ENCODE measurements at regions not wholly inside any gene's neighbourhood (a gene's known extent, or its start where the extent isn't known, plus 50 kb on each side); places are given as distances from the start of the nearest gene placed in this dataset.
"Not testable (repeated sequence)": the region's sequence is repeated elsewhere in the genome, so short reads cannot be mapped to it uniquely, and the experiment has no call there.

DNA sequence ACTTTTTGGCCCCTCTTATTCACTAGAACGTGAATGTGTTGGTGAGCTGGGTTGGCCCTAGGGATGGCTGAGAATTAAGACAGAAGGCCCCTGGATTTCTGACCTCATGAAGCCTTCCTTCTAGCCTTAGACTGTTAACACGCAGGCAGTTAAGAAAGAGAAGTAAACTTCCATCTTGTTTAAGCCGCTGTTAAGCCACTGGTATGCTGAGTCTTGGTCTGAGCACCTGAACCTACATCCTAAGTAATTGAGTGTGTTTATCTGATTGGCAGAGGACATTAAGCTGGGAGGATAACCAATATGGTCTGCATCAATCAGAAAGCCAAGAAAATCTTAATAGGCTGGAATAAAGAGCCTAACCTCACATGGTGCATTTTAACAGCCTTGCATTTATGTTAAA lies 535.0 kb upstream of the ARID1B start:
- in situ Hi-C loops (cut with MboI; ENCODE audit: low sequenced_read_pairs) = no loop called here

DNA sequence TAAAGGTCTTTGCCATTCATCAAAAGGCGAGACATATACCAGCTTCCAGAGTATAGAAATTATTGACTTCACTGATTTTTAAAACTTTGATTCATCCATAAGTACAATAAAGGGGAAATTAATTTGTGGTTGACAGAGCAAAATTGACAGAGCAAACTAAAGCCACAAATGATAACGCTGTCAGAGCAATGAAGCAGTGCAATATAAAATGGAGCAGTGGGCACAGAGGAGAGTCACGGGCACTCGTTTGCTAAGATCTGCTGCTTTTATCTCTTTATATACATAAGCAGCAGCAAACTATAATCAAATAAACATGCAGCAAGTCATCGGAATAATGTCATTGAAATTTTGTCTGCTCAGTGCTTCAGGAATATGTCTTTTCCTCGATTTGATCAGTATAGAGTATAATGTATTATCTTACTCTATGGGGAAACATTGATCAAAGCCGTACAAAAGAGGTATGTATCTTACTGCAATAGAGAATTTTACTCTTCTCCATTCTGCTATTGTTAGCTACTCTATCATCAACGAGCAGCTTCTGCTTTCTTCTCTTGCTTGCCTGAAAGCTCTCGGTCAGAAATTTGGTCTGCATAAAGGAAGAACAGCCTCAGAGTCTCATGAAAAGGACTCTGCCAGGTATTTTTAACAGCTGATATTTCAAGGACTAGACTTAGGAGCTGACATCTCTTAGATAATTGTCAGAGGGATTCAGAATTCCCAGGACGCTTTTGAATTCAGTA lies 546.0 kb upstream of the ARID1B start:
- in situ Hi-C loops (cut with MboI; ENCODE audit: low sequenced_read_pairs) = no loop called here

DNA sequence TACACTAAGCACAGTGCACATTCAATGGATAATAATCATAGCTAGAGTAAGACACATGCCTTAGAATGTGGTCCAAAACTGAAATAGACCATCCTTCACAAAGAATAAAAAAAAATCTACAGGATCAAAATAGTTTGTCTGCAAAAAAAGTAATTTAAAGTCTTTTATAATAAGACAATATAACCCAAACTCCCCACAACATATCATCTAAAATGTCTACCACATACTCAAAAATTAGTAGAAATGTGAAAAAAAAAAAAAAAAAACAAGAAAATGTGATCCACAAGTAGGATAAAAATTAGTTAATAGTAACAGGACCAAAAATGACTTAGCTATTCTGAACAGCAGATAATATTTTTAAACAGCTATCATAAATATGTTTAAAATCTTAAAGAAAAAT lies 557.2 kb upstream of the ARID1B start:
- in situ Hi-C loops (cut with MboI; ENCODE audit: low sequenced_read_pairs) = no loop called here

GRCh38 chr6:156205678-156206077 lies 571.5 kb upstream of the ARID1B start:
- in situ Hi-C loops (cut with MboI; ENCODE audit: low sequenced_read_pairs) = no loop called here

DNA sequence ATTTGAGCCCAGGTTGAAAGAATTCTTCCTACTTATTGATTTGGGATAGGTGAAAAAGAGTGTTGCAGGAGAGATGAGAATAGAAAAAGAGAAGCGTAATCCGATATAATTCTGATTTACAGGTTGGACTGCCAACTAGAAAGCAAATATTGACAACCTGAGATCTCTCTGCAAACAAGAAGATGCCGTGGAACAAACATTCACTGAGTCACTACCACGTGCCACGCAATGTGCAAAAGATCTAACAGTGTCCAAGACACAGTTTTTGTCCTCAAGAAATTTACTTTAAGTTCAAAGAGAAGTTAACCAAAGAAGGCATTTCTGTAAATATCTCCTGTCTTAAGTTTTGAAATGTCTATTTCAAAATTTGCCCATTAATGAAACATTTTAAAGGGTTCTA lies 578.0 kb upstream of the ARID1B start:
- in situ Hi-C loops (cut with MboI; ENCODE audit: low sequenced_read_pairs) = no loop called here

GRCh38 chr6:156197513-156197912 lies 579.7 kb upstream of the ARID1B start:
- in situ Hi-C loops (cut with MboI; ENCODE audit: low sequenced_read_pairs) = no loop called here

GRCh38 chr6:156194981-156195380 lies 582.2 kb upstream of the ARID1B start:
- in situ Hi-C loops (cut with MboI; ENCODE audit: low sequenced_read_pairs) = no loop called here

DNA sequence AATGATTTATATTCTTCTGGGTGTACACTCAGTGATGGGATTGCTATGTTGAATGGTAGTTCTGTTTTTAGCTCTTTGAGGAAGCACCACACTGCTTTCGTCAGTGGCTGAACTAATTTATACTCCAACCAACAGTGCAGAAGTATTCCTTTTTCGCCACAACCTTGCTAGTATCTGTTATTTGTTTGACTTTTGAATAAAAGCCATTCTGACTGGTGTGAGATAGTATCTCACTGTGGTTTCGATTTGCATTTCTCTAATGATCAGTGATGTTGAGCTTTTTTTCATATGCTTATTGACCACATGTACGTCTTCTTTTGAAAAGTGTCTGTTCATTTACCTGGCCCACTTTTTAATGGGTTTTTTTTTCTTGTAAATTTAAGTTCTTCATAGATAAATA lies 583.8 kb upstream of the ARID1B start:
- in situ Hi-C loops (cut with MboI; ENCODE audit: low sequenced_read_pairs) = no loop called here

GRCh38 chr6:156191895-156192294 lies 585.3 kb upstream of the ARID1B start:
- in situ Hi-C loops (cut with MboI; ENCODE audit: low sequenced_read_pairs) = no loop called here

GRCh38 chr6:156191390-156191789 lies 585.8 kb upstream of the ARID1B start:
- in situ Hi-C loops (cut with MboI; ENCODE audit: low sequenced_read_pairs) = not testable (repeated sequence)

GRCh38 chr6:156190270-156190669 lies 586.9 kb upstream of the ARID1B start:
- in situ Hi-C loops (cut with MboI; ENCODE audit: low sequenced_read_pairs) = no loop called here

DNA sequence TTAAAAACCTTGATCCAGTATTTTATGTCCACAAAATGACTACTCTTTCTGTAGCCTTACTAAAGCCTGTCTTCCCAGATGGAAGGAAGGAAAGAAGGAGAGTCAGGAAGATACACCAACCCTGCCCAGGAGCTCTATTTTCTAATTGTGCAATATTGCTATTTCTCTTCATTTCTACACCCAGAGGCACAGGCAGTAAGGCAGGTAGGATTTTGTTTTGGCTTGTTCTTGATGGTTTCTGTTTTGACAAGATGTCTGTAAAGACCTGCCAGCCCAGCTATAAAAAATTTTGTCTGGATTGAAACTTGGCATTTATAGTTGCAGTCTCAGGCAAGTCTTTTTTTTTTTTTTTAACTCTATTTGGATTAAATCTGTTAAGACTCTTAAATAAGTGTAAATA lies 587.5 kb upstream of the ARID1B start:
- in situ Hi-C loops (cut with MboI; ENCODE audit: low sequenced_read_pairs) = no loop called here

- in situ Hi-C loops (cut with MboI; ENCODE audit: low sequenced_read_pairs) = no loop called here
Observed at GRCh38 chr6:156189195-156189594, 588.0 kb upstream of the ARID1B start.

GRCh38 chr6:156185113-156185512 lies 592.1 kb upstream of the ARID1B start:
- in situ Hi-C loops (cut with MboI; ENCODE audit: low sequenced_read_pairs) = no loop called here

- in situ Hi-C loops (cut with MboI; ENCODE audit: low sequenced_read_pairs) = no loop called here
Observed at GRCh38 chr6:156183678-156184077, 593.5 kb upstream of the ARID1B start.

- in situ Hi-C loops (cut with MboI; ENCODE audit: low sequenced_read_pairs) = no loop called here
Observed at GRCh38 chr6:156182356-156182755, 594.8 kb upstream of the ARID1B start.

DNA sequence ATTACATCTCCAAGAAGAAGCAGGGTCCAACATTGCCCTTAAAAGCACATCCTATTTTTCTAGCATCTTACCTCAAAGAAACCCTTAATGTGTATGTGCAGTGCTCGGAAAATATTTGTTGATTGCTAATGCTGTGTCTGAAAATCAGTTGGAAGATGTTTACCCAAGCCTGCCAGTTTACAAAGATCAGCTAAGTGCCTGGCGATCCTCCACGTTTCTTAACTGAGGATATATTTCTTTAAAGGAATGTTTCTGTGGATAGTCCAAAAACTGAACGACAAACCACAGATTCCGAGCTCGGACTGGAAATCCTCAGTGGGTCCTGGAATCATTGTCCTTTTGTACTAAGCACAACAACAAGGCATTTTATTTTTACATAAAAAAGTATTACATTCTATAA lies 595.7 kb upstream of the ARID1B start:
- in situ Hi-C loops (cut with MboI; ENCODE audit: low sequenced_read_pairs) = no loop called here

GRCh38 chr6:156175971-156176421 lies 601.2 kb upstream of the ARID1B start:
- in situ Hi-C loops (cut with MboI; ENCODE audit: low sequenced_read_pairs) = no loop called here

- in situ Hi-C loops (cut with MboI; ENCODE audit: low sequenced_read_pairs) = no loop called here
Observed at GRCh38 chr6:156175433-156175832, 601.7 kb upstream of the ARID1B start.

DNA sequence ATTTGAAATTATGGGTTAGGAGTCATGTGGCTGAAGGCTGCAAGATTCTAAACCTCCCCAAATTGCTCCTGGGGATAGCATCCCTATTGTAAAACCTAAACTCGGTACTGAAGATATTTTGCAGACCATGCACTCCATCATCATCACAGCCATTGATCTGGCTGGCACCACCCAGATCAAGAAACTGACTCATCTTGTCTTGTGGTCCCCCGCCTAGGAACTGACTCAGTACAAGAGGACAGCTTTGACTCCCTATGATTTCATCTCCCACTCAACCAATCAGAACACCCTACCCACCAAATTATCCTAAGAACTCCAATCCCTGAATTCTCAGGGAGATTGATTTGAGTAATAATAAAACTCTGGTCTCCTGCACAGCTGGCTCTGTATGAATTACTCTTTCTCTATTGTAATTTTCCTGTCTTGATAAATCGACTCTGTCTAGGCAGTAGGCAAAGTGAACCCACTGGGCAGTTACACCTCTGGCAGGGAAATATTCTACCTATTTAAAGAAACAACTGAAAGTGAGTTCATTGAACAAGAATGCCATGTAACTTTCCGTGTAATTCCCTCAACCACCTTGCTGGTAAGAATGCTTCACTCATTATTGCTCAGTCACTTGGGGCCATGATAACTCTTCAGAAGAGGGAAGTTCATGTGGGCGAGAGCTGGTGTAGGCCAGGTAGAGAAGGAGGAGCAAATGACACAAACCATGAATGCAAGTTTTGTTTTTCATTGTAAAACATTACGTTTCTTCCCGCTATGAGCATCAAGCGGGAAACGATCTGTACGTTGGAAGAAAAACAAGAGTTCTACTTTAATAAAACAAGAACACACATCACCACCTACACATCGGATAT lies 602.9 kb upstream of the ARID1B start:
- in situ Hi-C loops (cut with MboI; ENCODE audit: low sequenced_read_pairs) = no loop called here

- in situ Hi-C loops (cut with MboI; ENCODE audit: low sequenced_read_pairs) = no loop called here
Observed at GRCh38 chr6:156169371-156169770, 607.8 kb upstream of the ARID1B start.

DNA sequence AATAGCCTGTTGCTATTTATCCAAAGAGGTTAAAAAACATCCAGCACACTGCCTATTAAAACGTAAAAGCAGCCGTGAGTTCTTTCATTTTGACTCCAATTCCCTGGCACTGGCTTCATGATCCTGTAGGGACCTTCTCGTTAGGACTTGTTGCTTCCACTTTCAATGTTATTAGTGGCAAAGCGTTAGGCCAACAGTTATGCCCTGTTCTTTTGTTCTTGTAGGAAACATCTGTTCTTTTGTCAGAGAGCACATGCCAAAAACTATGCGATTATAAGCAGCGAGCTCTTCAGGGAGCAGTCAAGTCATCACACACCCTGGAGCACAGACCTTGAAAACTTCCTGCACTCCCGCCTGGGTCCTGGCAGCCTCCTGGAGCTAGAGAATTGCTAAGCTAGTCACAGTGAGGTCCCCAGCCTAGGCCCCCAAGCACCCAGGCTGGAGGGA lies 609.5 kb upstream of the ARID1B start:
- in situ Hi-C loops (cut with MboI; ENCODE audit: low sequenced_read_pairs) = no loop called here
